ENCODE measurements at regions not wholly inside any gene's neighbourhood (a gene's known extent, or its start where the extent isn't known, plus 50 kb on each side); places are given as distances from the start of the nearest gene placed in this dataset.

- DNase-seq (no peak), ATAC-seq (no peak)
- Histone ChIP-seq H3K4me3 (no peak overlapping the region), H3K27me3 (ENCODE audit: low read depth) (no peaks in the 10 kb centered on the region), H3K4me1 (no peaks in the 10 kb centered on the region), H3K36me3 (no peaks in the 10 kb centered on the region), H3K9me3 (no peaks in the 10 kb centered on the region), H3K27ac (no peak overlapping the region)
- intact Hi-C loops (cut with DNase I), result no loop called here
- no peak for TF ChIP-seq CTCF (IDR thresholded peaks at IDR 0.05)
Measured at GRCh38 chr9:108637340-108637739, 218.4 kb downstream of the ACTL7B start.

DNA sequence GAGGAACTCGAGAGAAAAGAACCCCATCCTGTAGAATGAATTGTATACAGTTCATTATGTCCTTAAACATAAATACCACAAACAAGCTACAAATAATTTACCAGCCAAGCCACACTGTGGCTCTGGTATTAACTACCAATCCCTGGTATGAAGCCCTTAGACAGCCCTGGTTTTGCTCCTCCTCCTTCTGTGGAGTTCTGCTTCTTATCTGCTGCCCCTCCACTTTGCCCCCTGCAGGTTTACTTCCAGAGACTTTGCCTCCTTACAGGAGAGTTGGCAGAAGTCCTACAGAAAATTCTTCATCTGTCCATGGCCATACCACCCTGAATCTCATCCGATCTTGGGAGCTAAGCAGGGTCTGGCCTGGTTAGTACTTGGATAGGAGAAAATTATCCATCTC is 219.8 kb downstream of the ACTL7B start:
- H3K36me3 ChIP-seq, result no peaks in the 10 kb centered on the region
- H3K27ac ChIP-seq, result no peak overlapping the region
- ATAC-seq (no peak), DNase-seq (no peak)
- no peak for TF ChIP-seq CTCF (IDR thresholded peaks at IDR 0.05)
- intact Hi-C loops (cut with DNase I), result no loop called here
- no peaks in the 10 kb centered on the region for H3K4me1 ChIP-seq
- H3K4me3 ChIP-seq, result no peak overlapping the region
- no peaks in the 10 kb centered on the region for H3K9me3 ChIP-seq
- no peaks in the 10 kb centered on the region for H3K27me3 ChIP-seq (ENCODE audit: low read depth)

DNA sequence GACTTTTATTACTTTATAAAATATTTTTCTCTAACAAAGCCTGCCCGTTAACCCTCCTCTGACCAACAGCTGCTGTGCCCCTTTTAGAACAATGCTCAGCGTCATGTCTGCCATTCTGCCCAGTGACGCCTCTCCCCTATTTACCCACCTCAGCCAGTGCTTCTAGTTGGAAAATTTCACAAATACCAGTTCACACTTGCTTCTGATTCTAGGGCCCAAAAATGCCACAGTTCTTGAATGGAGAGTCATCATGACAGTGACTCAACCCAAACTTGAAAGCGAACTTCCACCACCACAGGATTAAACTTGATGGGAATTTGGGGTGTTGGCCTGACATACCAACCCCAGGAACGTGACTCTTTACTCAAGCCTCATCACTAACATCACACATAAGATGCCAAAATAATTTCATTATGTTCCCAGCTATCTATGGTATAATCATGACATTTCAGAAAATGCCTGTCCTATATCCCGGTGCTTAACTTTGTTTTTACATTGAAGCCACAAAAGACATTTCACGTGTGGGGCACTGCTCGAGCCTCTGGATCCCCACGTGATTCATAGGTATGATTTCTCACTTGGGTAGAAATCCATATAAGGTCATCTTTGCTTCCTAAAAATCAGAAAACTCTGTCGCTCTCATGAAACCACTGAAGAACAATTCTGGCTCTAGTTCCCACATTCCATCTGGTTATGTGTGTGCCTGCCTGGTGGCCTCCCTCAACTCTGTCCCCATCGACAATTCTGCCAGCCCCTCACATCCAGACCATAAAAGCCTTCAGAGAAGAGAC is 220.9 kb downstream of the ACTL7B start:
- Histone ChIP-seq H3K4me3 (no peak overlapping the region), H3K9me3 (no peaks in the 10 kb centered on the region), H3K4me1 (no peaks in the 10 kb centered on the region), H3K27ac (no peak overlapping the region), H3K27me3 (ENCODE audit: low read depth) (no peaks in the 10 kb centered on the region), H3K36me3 (no peaks in the 10 kb centered on the region)
- ATAC-seq (no peak), DNase-seq (no peak)
- TF ChIP-seq CTCF (IDR thresholded peaks at IDR 0.05), result no peak
- intact Hi-C loops (cut with DNase I), result no loop called here

- Histone ChIP-seq H3K27me3 (ENCODE audit: low read depth) (no peaks in the 10 kb centered on the region), H3K9me3 (no peaks in the 10 kb centered on the region)
- intact Hi-C loops (cut with DNase I), result no loop called here
Measured at GRCh38 chr9:108634204-108634603, 221.6 kb downstream of the ACTL7B start.

DNA sequence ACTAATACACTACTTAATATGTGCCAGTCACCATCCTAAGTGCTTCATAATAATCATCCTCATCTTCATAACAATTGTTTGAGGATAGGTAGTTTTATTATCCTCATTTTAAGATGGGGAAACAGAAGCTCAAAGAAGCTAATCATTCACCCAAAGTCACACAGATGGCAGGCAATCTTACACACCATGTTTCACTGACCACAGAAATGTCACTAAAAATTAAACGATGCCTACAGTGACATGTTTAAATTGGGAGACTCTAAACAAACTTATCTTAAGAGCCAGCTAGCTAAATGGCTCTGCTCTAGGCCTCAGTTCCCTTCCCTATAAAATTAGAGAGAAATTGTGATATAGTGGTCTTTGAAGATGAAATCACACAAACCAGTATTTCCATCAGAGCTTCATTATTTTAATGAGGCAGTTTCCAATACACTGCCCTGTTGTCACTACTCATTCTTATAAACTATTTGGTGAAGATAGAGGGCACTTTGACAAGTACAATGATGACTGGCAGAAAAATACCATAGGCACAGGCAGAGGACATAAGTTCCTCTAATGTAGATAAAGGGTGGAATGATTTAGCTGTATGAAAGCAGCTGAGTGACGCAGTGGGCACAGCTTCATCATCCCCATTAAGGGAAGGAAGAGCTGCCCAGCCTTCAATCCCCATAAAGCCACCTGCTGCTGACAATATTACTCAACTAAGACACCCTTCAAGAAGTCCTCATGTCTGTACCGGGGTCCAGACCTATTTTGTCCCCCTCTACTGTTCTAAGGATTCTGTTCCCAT is 224.1 kb downstream of the ACTL7B start:
- H3K27me3 ChIP-seq (ENCODE audit: low read depth), result no peaks in the 10 kb centered on the region
- H3K4me3 ChIP-seq, result no peak overlapping the region
- no peak overlapping the region for H3K27ac ChIP-seq
- no peaks in the 10 kb centered on the region for H3K9me3 ChIP-seq
- intact Hi-C loops (cut with DNase I), result no loop called here
- no peaks in the 10 kb centered on the region for H3K36me3 ChIP-seq
- ATAC-seq (no peak), DNase-seq (no peak)
- H3K4me1 ChIP-seq, result no peaks in the 10 kb centered on the region
- no peak for TF ChIP-seq CTCF (IDR thresholded peaks at IDR 0.05)

More at GRCh38 chr9:108634204-108634603, 221.6 kb downstream of the ACTL7B start:
- Histone ChIP-seq H3K36me3 (no peaks in the 10 kb centered on the region), H3K4me3 (no peak overlapping the region), H3K4me1 (no peaks in the 10 kb centered on the region), H3K27ac (no peak overlapping the region)
- ATAC-seq, result no peak
- TF ChIP-seq CTCF (IDR thresholded peaks at IDR 0.05), result no peak
- no peak for DNase-seq

Measured in lower lobe of right lung (tissue), 2 donors.